Naive thymus-derived CD4-positive, alpha-beta T cell (primary cell): ENCODE measurements at regions not wholly inside any gene's neighbourhood (a gene's known extent, or its start where the extent isn't known, plus 50 kb on each side); places are given as distances from the start of the nearest gene placed in this dataset.
A peak's percentile ranks its signal among the peaks of the same experiment; 100 is the strongest.

Experiments
- ATAC-seq: fragments of 150-1000 bp; cut with Tn5 transposase; 2 replicates; pipeline ENCODE4 v1.10.0; 2021; ENCODE audit warnings: mild to moderate bottlenecking, moderate library complexity
- CTCF ChIA-PET: fragments of 350-600 bp; sonication (Branson Sonifier 250); formaldehyde crosslinking; loops from one replicate; lab custom pipeline; 2021; ENCODE audit warnings: antibody characterized with exemption; lab: Charles Lee
- POLR2A ChIA-PET: fragments of 350-600 bp; sonication (Branson Sonifier 250); formaldehyde crosslinking; loops from one replicate; lab custom pipeline; 2021; ENCODE audit warnings: antibody characterized with exemption, inconsistent platforms; lab: Charles Lee
- DNase-seq, 9 donors: peaks; one replicate each; pipeline versions ENCODE4 v3.0.0 to v3.0.0-alpha.2; 2020 to 2022; ENCODE audit warnings: mixed read lengths in 1 of 9
- H3K27ac ChIP-seq: one replicate; pipeline ENCODE4 v1.7.0; 2013; ENCODE audit warnings: mild to moderate bottlenecking, low read depth, low read length, moderate library complexity
- H3K27me3 ChIP-seq, 2 donors: one replicate each; pipeline ENCODE4 v1.7.0; 2013; ENCODE audit warnings: low read length in 2 of 2, mild to moderate bottlenecking in 2 of 2, moderate library complexity in 2 of 2; ENCODE audit not compliant: control insufficient read depth in 2 of 2, insufficient read depth in 2 of 2
- H3K36me3 ChIP-seq, 3 experiments: 1 replicate in 2 of 3; 2 replicates in 1 of 3; pipeline ENCODE4 v1.7.0; 2013; ENCODE audit warnings: low read length in 3 of 3, mild to moderate bottlenecking in 3 of 3, moderate library complexity in 1 of 3; ENCODE audit not compliant: insufficient read depth in 3 of 3, control insufficient read depth in 2 of 3
- H3K4me1 ChIP-seq, 2 donors: one replicate each; pipeline ENCODE4 v1.7.0; 2013; ENCODE audit warnings: low read length in 2 of 2, mild to moderate bottlenecking in 2 of 2, moderate library complexity in 1 of 2; ENCODE audit not compliant: control insufficient read depth in 2 of 2, insufficient read depth in 2 of 2
- H3K4me3 ChIP-seq: 2 replicates; pipeline ENCODE4 v1.7.0; 2013; ENCODE audit warnings: mild to moderate bottlenecking, low read length
- H3K9me3 ChIP-seq, 3 experiments: 1 replicate in 2 of 3; 2 replicates in 1 of 3; pipeline ENCODE4 v1.7.0; 2013; ENCODE audit warnings: low read length in 3 of 3; ENCODE audit not compliant: control insufficient read depth in 2 of 3
- H3K27ac Mint-ChIP-seq, 9 donors: one replicate each; pipeline ENCODE4 v1.8.0; 2020 to 2022; ENCODE audit warnings: mixed read lengths in 9 of 9, mild to moderate bottlenecking in 8 of 9, moderate library complexity in 5 of 9, inconsistent platforms in 2 of 9
- H3K27me3 Mint-ChIP-seq, 5 donors: one replicate each; pipeline ENCODE4 v1.8.0; 2021 to 2022; ENCODE audit warnings: mixed read lengths in 5 of 5, mild to moderate bottlenecking in 1 of 5
- H3K36me3 Mint-ChIP-seq, 5 donors: one replicate each; pipeline ENCODE4 v1.8.0; 2020 to 2022; ENCODE audit warnings: mixed read lengths in 5 of 5, mild to moderate bottlenecking in 3 of 5, inconsistent platforms in 1 of 5
- H3K4me1 Mint-ChIP-seq, 7 donors: one replicate each; pipeline ENCODE4 v1.8.0; 2020 to 2022; ENCODE audit warnings: mixed read lengths in 7 of 7, mild to moderate bottlenecking in 3 of 7, inconsistent platforms in 1 of 7
- H3K4me3 Mint-ChIP-seq, 10 donors: one replicate each; pipeline ENCODE4 v1.8.0; 2020 to 2022; ENCODE audit warnings: mild to moderate bottlenecking in 10 of 10, mixed read lengths in 10 of 10, moderate library complexity in 6 of 10, inconsistent platforms in 2 of 10
- H3K9me3 Mint-ChIP-seq, 11 donors: one replicate each; pipeline ENCODE4 v1.8.0; 2020 to 2022; ENCODE audit warnings: mixed read lengths in 11 of 11, mild to moderate bottlenecking in 4 of 11, inconsistent platforms in 1 of 11, moderate library complexity in 1 of 11
- intact Hi-C, 2 donors: fragments of 100-400 bp; cut with micrococcal nuclease; formaldehyde crosslinking; loops; one replicate each; pipeline ENCODE4 v1.15.1; 2023

GRCh38 chr14:94690896-94691659 lies 78.8 kb downstream of the GSC start:
- Mint-ChIP-seq H3K4me3 (no peak overlapping the region), H3K9me3 (peaks cover 0 to 4% (median 0%) of the 10 kb centered on the region in 11 donors), H3K27me3 (peaks cover 8 to 27% (median 18%) of the 10 kb centered on the region in 5 donors), H3K4me1 (peaks cover 0 to 4% (median 0%) of the 10 kb centered on the region in 7 donors), H3K36me3 (no peaks in the 10 kb centered on the region), H3K27ac (peak overlapping the region in 1 of 9 donors; percentile 10)
- DNase-seq (no peak), ATAC-seq (no peak)
- H3K36me3 ChIP-seq, result no peaks in the 10 kb centered on the region
- no peaks in the 10 kb centered on the region for H3K27me3 ChIP-seq
- ChIA-PET POLR2A (no interaction called here), CTCF (no interaction called here)
- H3K4me1 ChIP-seq, result no peaks in the 10 kb centered on the region
- no peak overlapping the region for H3K4me3 ChIP-seq
- intact Hi-C loops, result no loop called here
- no peaks in the 10 kb centered on the region for H3K9me3 ChIP-seq
- H3K27ac ChIP-seq, result no peak overlapping the region

DNA sequence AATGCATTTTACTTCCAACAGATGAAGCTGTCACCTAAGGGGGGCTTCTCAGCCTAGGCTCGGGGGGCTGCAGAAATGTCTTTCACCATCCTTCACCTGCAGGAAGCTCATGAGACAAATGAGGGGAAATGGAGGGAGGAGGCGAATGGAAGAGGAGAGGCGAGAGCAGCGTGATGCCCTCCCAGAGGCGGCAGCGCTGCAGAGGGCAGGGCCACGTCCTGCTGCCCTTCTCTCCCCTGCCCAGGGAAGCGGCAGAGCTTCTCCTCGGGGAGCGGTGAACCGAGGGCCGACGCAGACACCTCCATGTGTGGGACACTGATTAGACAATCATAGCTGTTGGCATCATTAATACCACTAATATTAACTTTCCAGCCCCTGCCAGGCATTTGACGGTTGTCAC lies 78.3 kb downstream of the SERPINA3 start:
- Mint-ChIP-seq H3K9me3 (peaks cover 0 to 2% (median 0%) of the 10 kb centered on the region in 11 donors), H3K27me3 (peaks cover 8 to 27% (median 18%) of the 10 kb centered on the region in 5 donors), H3K27ac (no peak overlapping the region), H3K36me3 (no peaks in the 10 kb centered on the region), H3K4me3 (no peak overlapping the region), H3K4me1 (peaks cover 0 to 4% (median 0%) of the 10 kb centered on the region in 7 donors)
- Histone ChIP-seq H3K36me3 (no peaks in the 10 kb centered on the region), H3K27me3 (no peaks in the 10 kb centered on the region), H3K4me3 (no peak overlapping the region), H3K9me3 (no peaks in the 10 kb centered on the region), H3K27ac (no peak overlapping the region), H3K4me1 (no peaks in the 10 kb centered on the region)
- ChIA-PET POLR2A (no interaction called here), CTCF (no interaction called here)
- DNase-seq (no peak), ATAC-seq (no peak)
- intact Hi-C loops, result no loop called here

DNA sequence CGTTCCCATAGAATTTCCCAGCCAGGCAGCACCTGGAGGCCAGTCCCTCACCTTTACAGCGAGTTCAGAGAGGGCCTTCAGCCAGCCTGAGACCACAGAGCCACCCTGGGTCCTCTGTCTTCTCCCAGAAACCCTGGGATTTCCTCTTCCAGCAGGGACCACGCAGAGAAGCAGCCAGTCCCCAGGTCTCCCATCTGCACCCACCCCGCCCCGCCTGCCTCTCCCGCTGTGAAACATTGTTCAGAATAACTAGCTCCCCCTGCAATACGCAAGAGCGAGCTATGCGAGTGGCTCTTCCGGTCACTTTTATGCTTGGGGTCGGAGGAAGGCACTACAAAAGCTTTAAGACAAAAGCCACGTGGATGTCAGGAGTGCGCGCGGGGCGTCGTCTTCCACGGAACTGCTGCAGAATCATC lies 77.8 kb downstream of the SERPINA3 start:
- Histone ChIP-seq H3K27ac (no peak overlapping the region), H3K4me1 (no peaks in the 10 kb centered on the region), H3K9me3 (no peaks in the 10 kb centered on the region), H3K4me3 (no peak overlapping the region), H3K27me3 (no peaks in the 10 kb centered on the region), H3K36me3 (no peaks in the 10 kb centered on the region)
- ATAC-seq (no peak), DNase-seq (no peak)
- Mint-ChIP-seq H3K27ac (no peak overlapping the region), H3K36me3 (no peaks in the 10 kb centered on the region), H3K4me3 (peak overlapping the region in 1 of 10 donors; percentile 27), H3K27me3 (peaks cover 8 to 27% (median 18%) of the 10 kb centered on the region in 5 donors), H3K9me3 (peaks cover 0 to 2% (median 0%) of the 10 kb centered on the region in 11 donors), H3K4me1 (peaks cover 0 to 4% (median 0%) of the 10 kb centered on the region in 7 donors)
- CTCF ChIA-PET, result no interaction called here
- intact Hi-C loops, result loop anchor here (2.0 kb wide), 2 partner anchors 409 to 507 kb away; no protein-coding TSS in a partner anchor
- POLR2A ChIA-PET, result no interaction called here

DNA sequence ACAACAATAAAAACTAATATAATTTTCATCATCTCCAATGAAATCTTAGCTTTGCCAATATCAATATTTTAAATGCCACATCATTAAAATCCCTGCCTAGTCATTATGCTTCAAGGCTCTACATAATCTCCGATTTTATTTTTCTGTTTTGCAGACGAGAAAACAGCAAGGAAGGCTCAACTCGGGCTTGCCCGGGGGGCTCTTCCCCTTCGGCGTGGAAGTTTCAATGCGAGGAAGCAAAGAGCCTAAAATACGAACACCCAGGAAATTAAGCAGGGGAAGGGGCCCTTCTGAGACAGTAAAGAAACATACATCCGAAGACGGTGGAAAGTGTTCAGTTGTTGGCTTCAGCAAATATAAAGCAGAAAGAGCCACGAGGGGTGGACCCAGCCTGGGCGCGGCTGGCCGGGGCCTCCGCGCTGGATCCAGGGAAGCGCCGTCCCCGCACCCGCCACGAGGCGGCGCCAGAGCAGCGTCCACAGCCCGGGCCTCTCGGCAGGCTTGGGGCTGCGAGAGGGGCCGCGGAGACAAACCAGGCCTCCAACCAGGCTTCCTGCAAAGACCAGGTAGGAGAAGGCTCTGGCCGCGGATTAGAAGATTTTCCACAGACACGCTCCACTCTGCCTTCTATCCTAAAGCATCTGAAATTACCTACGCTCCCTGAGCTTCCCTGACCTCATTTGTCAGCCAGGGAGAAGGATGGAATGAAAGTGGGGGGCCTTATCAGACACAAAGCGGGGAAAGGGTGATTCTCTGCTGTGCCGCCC lies 77.2 kb downstream of the SERPINA3 start:
- Mint-ChIP-seq H3K4me1 (peaks cover 0 to 4% (median 0%) of the 10 kb centered on the region in 7 donors), H3K36me3 (no peaks in the 10 kb centered on the region), H3K4me3 (peak overlapping the region in 1 of 10 donors; percentile 1), H3K27ac (no peak overlapping the region), H3K27me3 (peaks cover 8 to 27% (median 18%) of the 10 kb centered on the region in 5 donors), H3K9me3 (peaks cover 0 to 2% (median 0%) of the 10 kb centered on the region in 11 donors)
- Histone ChIP-seq H3K36me3 (no peaks in the 10 kb centered on the region), H3K27me3 (no peaks in the 10 kb centered on the region), H3K4me3 (no peak overlapping the region), H3K27ac (no peak overlapping the region), H3K4me1 (no peaks in the 10 kb centered on the region), H3K9me3 (no peaks in the 10 kb centered on the region)
- intact Hi-C loops, result loop anchor here (2.0 kb wide), 2 partner anchors 409 to 507 kb away; no protein-coding TSS in a partner anchor
- DNase-seq (peak in 6 of 9 donors; percentile 5 to 66 (median 23)), ATAC-seq (peak; percentile 76)
- ChIA-PET POLR2A (no interaction called here), CTCF (interaction anchor here (0.6 kb wide), 1 partner anchor 17 kb away, joined by 3 read pairs; no protein-coding TSS in a partner anchor)

GRCh38 chr14:94686511-94687160 lies 74.4 kb downstream of the SERPINA3 start:
- ATAC-seq (no peak), DNase-seq (no peak)
- Mint-ChIP-seq H3K9me3 (peaks cover 0 to 2% (median 0%) of the 10 kb centered on the region in 11 donors), H3K27me3 (peaks cover 8 to 36% (median 18%) of the 10 kb centered on the region in 5 donors), H3K36me3 (no peaks in the 10 kb centered on the region), H3K4me3 (no peak overlapping the region), H3K27ac (no peak overlapping the region), H3K4me1 (peaks cover 0 to 4% (median 0%) of the 10 kb centered on the region in 7 donors)
- ChIA-PET CTCF (no interaction called here), POLR2A (no interaction called here)
- no peak overlapping the region for H3K4me3 ChIP-seq
- H3K4me1 ChIP-seq, result no peaks in the 10 kb centered on the region
- no peaks in the 10 kb centered on the region for H3K36me3 ChIP-seq
- no peaks in the 10 kb centered on the region for H3K27me3 ChIP-seq
- H3K27ac ChIP-seq, result no peak overlapping the region
- no peaks in the 10 kb centered on the region for H3K9me3 ChIP-seq
- intact Hi-C loops, result no loop called here

DNA sequence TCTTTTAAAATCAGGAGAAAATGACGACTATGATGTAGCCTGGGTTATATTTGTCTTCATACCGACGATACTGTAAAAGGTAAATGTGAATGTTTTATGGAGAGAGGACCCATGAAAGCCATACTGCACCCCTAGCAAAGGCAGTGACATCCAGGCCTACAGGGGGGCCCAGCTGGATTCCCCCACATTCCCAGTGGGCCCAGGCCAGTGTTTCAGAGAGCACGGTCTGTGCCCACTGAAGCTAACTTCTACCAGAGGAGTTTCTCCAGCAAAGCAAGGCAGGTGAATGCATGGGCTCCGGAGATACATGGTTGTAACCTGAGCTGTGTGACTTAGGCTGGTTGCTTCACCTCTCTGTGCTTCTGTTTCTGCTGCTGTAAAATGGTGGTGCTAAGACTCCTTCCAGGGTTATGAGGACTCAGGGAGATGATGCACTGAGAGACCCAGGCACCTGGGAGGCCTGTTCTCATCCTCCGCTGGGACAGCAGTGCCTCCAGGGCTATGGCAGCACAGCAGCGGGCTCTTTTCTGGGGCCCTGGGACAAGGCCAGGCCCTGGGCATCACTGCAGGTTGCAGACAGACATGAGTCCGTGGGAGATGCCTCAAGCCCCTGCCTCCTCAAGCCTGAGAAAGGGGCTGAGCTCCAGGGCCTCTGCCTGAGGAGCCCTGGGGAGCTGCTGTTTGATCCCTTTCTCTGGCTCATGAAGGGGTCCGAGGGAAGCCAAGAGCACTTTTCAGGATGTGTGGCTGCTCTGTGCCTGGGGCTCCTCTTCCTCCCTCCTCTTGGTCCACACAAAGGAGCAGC lies 73.7 kb downstream of the SERPINA3 start:
- Mint-ChIP-seq H3K27me3 (peaks cover 8 to 34% (median 16%) of the 10 kb centered on the region in 5 donors), H3K9me3 (peaks cover 0 to 1% (median 0%) of the 10 kb centered on the region in 11 donors)

More for the DNA sequence above, 73.7 kb downstream of the SERPINA3 start:
- ChIA-PET CTCF (no interaction called here), POLR2A (no interaction called here)
- no peaks in the 10 kb centered on the region for H3K4me1 ChIP-seq
- peaks cover 0 to 4% (median 0%) of the 10 kb centered on the region in 7 donors for H3K4me1 Mint-ChIP-seq
- no peak overlapping the region for H3K4me3 Mint-ChIP-seq
- no peaks in the 10 kb centered on the region for H3K27me3 ChIP-seq
- intact Hi-C loops, result no loop called here
- no peak for DNase-seq
- no peaks in the 10 kb centered on the region for H3K9me3 ChIP-seq
- no peak for ATAC-seq
- H3K27ac ChIP-seq, result no peak overlapping the region
- no peaks in the 10 kb centered on the region for H3K36me3 ChIP-seq
- H3K4me3 ChIP-seq, result no peak overlapping the region
- H3K36me3 Mint-ChIP-seq, result no peaks in the 10 kb centered on the region
- no peak overlapping the region for H3K27ac Mint-ChIP-seq
